Transverse colon (tissue), 4 donors: ENCODE measurements at regions not wholly inside any gene's neighbourhood (a gene's known extent, or its start where the extent isn't known, plus 50 kb on each side); places are given as distances from the start of the nearest gene placed in this dataset.

Experiments used
- DNase-seq: peaks from one replicate; pipeline ENCODE4 v3.0.0-alpha.2; 2019
- H3K27ac ChIP-seq, 4 donors: fragments of 200-600 bp; sonication (generic); 2 replicates each; pipeline ENCODE4 v1.5.1; 2016 to 2018; ENCODE audit warnings: inconsistent platforms in 4 of 4
- H3K27me3 ChIP-seq: fragments of 200-600 bp; sonication (generic); 2 replicates; pipeline ENCODE4 v1.5.1; 2017; ENCODE audit warnings: inconsistent platforms
- H3K36me3 ChIP-seq, 4 donors: fragments of 200-600 bp; sonication (generic); 2 replicates each; pipeline ENCODE4 v1.5.1; 2017 to 2019; ENCODE audit warnings: inconsistent platforms in 4 of 4
- H3K4me1 ChIP-seq, 4 donors: fragments of 200-600 bp; sonication (generic); 2 replicates each; pipeline ENCODE4 v1.5.1; 2017 to 2020; ENCODE audit warnings: inconsistent platforms in 4 of 4
- H3K4me3 ChIP-seq, 4 donors: fragments of 200-600 bp; sonication (generic); 1 replicate in 1 of 4; 2 replicates in 3 of 4; pipeline versions ENCODE4 v1.5.1 to v1.6.1; 2017 to 2019; ENCODE audit warnings: inconsistent platforms in 4 of 4
- H3K9me3 ChIP-seq, 2 donors: fragments of 200-600 bp; sonication (generic); 2 replicates each; pipeline ENCODE4 v1.5.1; 2017 to 2019; ENCODE audit warnings: inconsistent platforms in 2 of 2
- EP300 ChIP-seq: sonication (generic); formaldehyde crosslinking; IDR thresholded peaks from one replicate; pipeline ENCODE4 v1.6.1; 2017; ENCODE audit warnings: antibody characterized with exemption, low read depth
- POLR2A ChIP-seq: fragments of 450-650 bp; IDR thresholded peaks from one replicate; pipeline ENCODE4 v1.6.1; 2016; ENCODE audit warnings: antibody characterized with exemption, mild to moderate bottlenecking, moderate library complexity
- POLR2AphosphoS5 ChIP-seq, 3 donors: sonication (generic); formaldehyde crosslinking; IDR thresholded peaks; one replicate each; pipeline ENCODE4 v1.6.1; 2016; ENCODE audit warnings: antibody characterized with exemption in 3 of 3
- WGBS, 2 donors: methylation state at CpG; one replicate each; pipeline ENCODE4 v1.1.5; 2018; ENCODE audit warnings: low coverage in 1 of 2; 5-methylcytosine and 5-hydroxymethylcytosine counted together
- in situ Hi-C, 4 donors: fragments of 200-750 bp; cut with MboI; loops; one replicate each; pipeline versions ENCODE4 v1.15.0 to v1.15.1; 2017; ENCODE audit warnings: low sequenced_read_pairs in 3 of 4, low pct_ligation_motif_present in 1 of 4, low pct_unique_long_range_greater_than_20kb in 1 of 4
- intact Hi-C: fragments of 100-400 bp; cut with DNase I; formaldehyde crosslinking; loops from one replicate; pipeline ENCODE4 v1.15.1; 2023; ENCODE audit warnings: low total_unique reads
- TF ChIP-seq, protein P1 (sequence below), 5 experiments: fragments of 200-600 bp in 3 of 5; fragments of 450-650 bp in 2 of 5; sonication (generic) in 3 of 5; IDR thresholded peaks; 1 replicate in 2 of 5; 2 replicates in 3 of 5; pipeline ENCODE4 v1.5.1; 2016 to 2017; ENCODE audit warnings: antibody characterized with exemption in 5 of 5, inconsistent platforms in 3 of 5, mild to moderate bottlenecking in 2 of 5, moderate library complexity in 1 of 5

DNA sequence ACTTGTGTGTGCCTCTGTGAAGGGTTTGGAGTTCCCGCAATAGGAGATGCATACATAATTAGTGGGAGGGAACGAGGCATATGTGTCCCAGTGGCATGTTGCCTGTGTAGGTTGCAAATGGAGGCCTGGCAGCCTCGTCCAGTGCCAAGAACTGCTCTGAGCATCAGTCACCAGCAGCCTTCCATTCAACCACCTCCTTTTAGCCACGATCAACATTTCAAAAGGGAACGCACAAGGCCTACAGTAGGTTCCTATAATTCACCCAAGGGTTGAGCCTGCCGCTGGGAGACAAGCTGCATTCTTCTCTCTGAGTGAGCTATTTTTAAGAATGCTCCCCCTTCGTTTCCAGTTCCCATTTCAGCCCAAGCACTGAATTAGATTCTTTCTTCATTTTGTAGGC is 78.8 kb upstream of the CTNNB1 start:
- H3K27ac ChIP-seq = peak overlapping the region in 2 of 4 donors; percentile 27 to 46
- no peak for DNase-seq

DNA sequence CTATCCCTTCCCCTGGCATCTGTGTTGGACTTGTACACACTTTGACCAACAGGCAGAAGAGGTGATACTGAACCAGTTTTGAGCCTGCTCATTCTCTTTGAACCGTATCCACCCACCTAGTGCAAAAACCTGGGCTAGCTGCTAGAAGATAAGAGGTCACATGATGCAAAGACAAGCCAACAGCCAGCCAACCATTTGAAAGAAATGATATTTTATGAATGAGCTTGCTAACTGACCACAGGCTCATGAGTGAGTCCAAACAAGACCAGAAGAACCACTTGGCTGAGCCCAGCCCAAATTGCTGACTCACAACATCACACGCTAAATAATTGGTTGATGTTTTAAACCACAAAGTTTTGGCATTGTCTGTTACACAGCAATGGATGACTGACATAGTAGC is 74.0 kb upstream of the CTNNB1 start:
- TF ChIP-seq POLR2AphosphoS5 (IDR thresholded peaks at IDR 0.05) = no peak
- no peak for TF ChIP-seq POLR2A
- TF ChIP-seq, protein P1, sequence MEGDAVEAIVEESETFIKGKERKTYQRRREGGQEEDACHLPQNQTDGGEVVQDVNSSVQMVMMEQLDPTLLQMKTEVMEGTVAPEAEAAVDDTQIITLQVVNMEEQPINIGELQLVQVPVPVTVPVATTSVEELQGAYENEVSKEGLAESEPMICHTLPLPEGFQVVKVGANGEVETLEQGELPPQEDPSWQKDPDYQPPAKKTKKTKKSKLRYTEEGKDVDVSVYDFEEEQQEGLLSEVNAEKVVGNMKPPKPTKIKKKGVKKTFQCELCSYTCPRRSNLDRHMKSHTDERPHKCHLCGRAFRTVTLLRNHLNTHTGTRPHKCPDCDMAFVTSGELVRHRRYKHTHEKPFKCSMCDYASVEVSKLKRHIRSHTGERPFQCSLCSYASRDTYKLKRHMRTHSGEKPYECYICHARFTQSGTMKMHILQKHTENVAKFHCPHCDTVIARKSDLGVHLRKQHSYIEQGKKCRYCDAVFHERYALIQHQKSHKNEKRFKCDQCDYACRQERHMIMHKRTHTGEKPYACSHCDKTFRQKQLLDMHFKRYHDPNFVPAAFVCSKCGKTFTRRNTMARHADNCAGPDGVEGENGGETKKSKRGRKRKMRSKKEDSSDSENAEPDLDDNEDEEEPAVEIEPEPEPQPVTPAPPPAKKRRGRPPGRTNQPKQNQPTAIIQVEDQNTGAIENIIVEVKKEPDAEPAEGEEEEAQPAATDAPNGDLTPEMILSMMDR (IDR thresholded peaks at IDR 0.05) = no peak
- TF ChIP-seq EP300 = no peak
- DNase-seq = no peak
- no peaks in the 10 kb centered on the region for H3K27me3 ChIP-seq
- in situ Hi-C loops = no loop called here
- H3K4me3 ChIP-seq = no peak overlapping the region
- peaks cover 15 to 17% of the 10 kb centered on the region in 2 donors for H3K9me3 ChIP-seq
- no peak overlapping the region for H3K27ac ChIP-seq
- H3K4me1 ChIP-seq = peaks cover 0 to 2% (median 0%) of the 10 kb centered on the region in 4 donors
- H3K36me3 ChIP-seq = no peaks in the 10 kb centered on the region
- intact Hi-C loops = no loop called here
- 83% methylated on average over 2 of the region's 2 CpGs; no CpG with 5 or more reads in 1 of the 2 donors for WGBS, 2 donors

More for the DNA sequence above, 78.8 kb upstream of the CTNNB1 start:
- Histone ChIP-seq H3K4me3 (no peak overlapping the region), H3K27me3 (no peaks in the 10 kb centered on the region), H3K4me1 (peaks cover 3 to 37% (median 15%) of the 10 kb centered on the region in 4 donors), H3K36me3 (no peaks in the 10 kb centered on the region), H3K9me3 (no peaks in the 10 kb centered on the region)
- in situ Hi-C loops = no loop called here
- intact Hi-C loops = no loop called here
- TF ChIP-seq POLR2AphosphoS5 (IDR thresholded peaks at IDR 0.05) (no peak), POLR2A (no peak), EP300 (no peak)
- TF ChIP-seq, protein P1 (IDR thresholded peaks at IDR 0.05) = no peak
- WGBS, 2 donors = 62 to 76% methylated on average over 7 of the region's 7 CpGs

DNA sequence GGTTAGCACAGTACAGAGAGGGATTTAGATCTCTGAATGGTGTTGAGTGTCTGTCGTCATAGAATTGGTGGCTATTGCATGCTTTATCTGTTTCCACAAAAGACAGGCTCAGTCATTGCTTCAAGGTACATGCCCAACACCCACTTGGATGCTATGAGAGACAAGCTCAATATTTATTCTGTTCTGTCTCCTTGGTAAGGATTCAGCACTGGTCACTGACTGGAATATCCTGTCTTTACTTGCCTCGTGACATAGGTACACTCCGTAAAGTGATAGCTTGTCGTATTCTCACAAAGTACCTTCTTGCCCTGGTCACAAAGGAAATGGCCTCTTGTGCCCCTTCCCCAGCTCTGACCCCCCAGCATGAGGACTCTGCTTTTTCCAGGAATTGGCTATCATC is 72.8 kb upstream of the CTNNB1 start:
- Histone ChIP-seq H3K27ac (no peak overlapping the region), H3K9me3 (peaks cover 18 to 19% of the 10 kb centered on the region in 2 donors), H3K36me3 (no peaks in the 10 kb centered on the region), H3K4me3 (no peak overlapping the region), H3K27me3 (no peaks in the 10 kb centered on the region), H3K4me1 (no peaks in the 10 kb centered on the region)
- in situ Hi-C loops (no loop called here), intact Hi-C loops (no loop called here)
- TF ChIP-seq EP300 (no peak), POLR2A (no peak)
- TF ChIP-seq, protein P1 (IDR thresholded peaks at IDR 0.05) = no peak
- no peak for DNase-seq
- WGBS, 2 donors = 89 to 95% methylated on average over 4 of the region's 4 CpGs

DNA sequence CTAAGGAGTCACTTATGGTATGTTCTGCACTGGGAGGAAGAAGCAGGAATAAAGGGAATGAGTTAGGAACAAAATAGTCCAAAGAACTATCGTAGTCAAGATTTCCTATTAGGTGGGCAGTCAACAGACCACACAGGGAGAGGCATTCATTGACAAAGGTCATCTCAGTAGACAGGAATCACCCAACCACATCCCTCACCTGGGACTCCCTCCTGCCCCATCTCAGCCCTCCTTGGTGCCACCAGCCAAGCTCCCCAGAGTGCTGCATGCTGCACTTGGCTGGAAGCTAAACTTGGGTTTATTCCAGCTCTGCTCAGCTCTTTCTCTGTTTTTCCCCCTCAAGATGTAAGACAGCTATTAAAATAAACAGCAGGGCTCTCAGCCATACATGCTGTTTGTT is 72.3 kb upstream of the CTNNB1 start:
- no peaks in the 10 kb centered on the region for H3K4me1 ChIP-seq
- H3K4me3 ChIP-seq = no peak overlapping the region
- in situ Hi-C loops = no loop called here
- peaks cover 18 to 19% of the 10 kb centered on the region in 2 donors for H3K9me3 ChIP-seq
- WGBS, 2 donors = 87 to 100% methylated on average over 1 of the region's 1 CpG
- intact Hi-C loops = no loop called here
- H3K27ac ChIP-seq = no peak overlapping the region
- TF ChIP-seq POLR2AphosphoS5 (IDR thresholded peaks at IDR 0.05) (no peak), EP300 (no peak), POLR2A (no peak)
- TF ChIP-seq, protein P1 (IDR thresholded peaks at IDR 0.05) = no peak
- H3K27me3 ChIP-seq = no peaks in the 10 kb centered on the region
- no peaks in the 10 kb centered on the region for H3K36me3 ChIP-seq
- no peak for DNase-seq
